GM19463 (cell line): ENCODE measurements at regions not wholly inside any gene's neighbourhood (a gene's known extent, or its start where the extent isn't known, plus 50 kb on each side); places are given as distances from the start of the nearest gene placed in this dataset.
"Not testable (repeated sequence)": the region's sequence is repeated elsewhere in the genome, so short reads cannot be mapped to it uniquely, and the experiment has no call there.

Source experiments
- ATAC-seq: cut with Tn5 transposase; IDR thresholded peaks from one replicate; pipeline ENCODE4 v1.9.1; 2021; ENCODE audit warnings: mild to moderate bottlenecking, moderate library complexity; ENCODE audit not compliant: unreplicated experiment

GRCh38 chr5:110987573-110987972 is 83.9 kb upstream of the TSLP start:
- not testable (repeated sequence) for ATAC-seq

- ATAC-seq, result no peak
Measured at GRCh38 chr5:110996742-110997141, 74.8 kb upstream of the TSLP start.

GRCh38 chr5:111002036-111002435 is 69.5 kb upstream of the TSLP start:
- ATAC-seq, result no peak

GRCh38 chr5:111003623-111004022 is 67.9 kb upstream of the TSLP start:
- no peak for ATAC-seq

- ATAC-seq, result no peak
Measured at GRCh38 chr5:111004291-111004690, 67.2 kb upstream of the TSLP start.

- no peak for ATAC-seq
Measured at GRCh38 chr5:111010783-111011182, 60.7 kb upstream of the TSLP start.

- no peak for ATAC-seq
Measured at GRCh38 chr5:111013011-111013410, 58.5 kb upstream of the TSLP start.

- no peak for ATAC-seq
Measured at GRCh38 chr5:111016801-111017200, 54.7 kb upstream of the TSLP start.

GRCh38 chr5:111017731-111018130 is 53.8 kb upstream of the TSLP start:
- ATAC-seq, result no peak
